GM21737 (cell line): ENCODE measurements at regions not wholly inside any gene's neighbourhood (a gene's known extent, or its start where the extent isn't known, plus 50 kb on each side); places are given as distances from the start of the nearest gene placed in this dataset.
"Not testable (repeated sequence)": the region's sequence is repeated elsewhere in the genome, so short reads cannot be mapped to it uniquely, and the experiment has no call there.

Source experiments
- ATAC-seq: cut with Tn5 transposase; IDR thresholded peaks from one replicate; pipeline ENCODE4 v1.9.1; 2021; ENCODE audit warnings: mild to moderate bottlenecking, moderate library complexity; ENCODE audit not compliant: unreplicated experiment

- ATAC-seq = no peak
These were observed 819.6 kb downstream of the RNF144A start for GRCh38 chr2:7736646-7737305.

- no peak for ATAC-seq
These were observed 821.4 kb downstream of the RNF144A start for GRCh38 chr2:7738596-7738995.

- ATAC-seq = no peak
These were observed 822.9 kb downstream of the RNF144A start for GRCh38 chr2:7740114-7740513.

- no peak for ATAC-seq
These were observed 825.1 kb downstream of the RNF144A start for GRCh38 chr2:7742301-7742700.

- ATAC-seq = no peak
These were observed 827.6 kb downstream of the RNF144A start for GRCh38 chr2:7744827-7745226.

GRCh38 chr2:7745369-7745768 is 828.2 kb downstream of the RNF144A start:
- no peak for ATAC-seq

GRCh38 chr2:7748717-7749415 is 831.7 kb downstream of the RNF144A start:
- ATAC-seq = no peak

- ATAC-seq = no peak
These were observed 832.8 kb downstream of the RNF144A start for GRCh38 chr2:7749895-7750559.

GRCh38 chr2:7752291-7752690 is 835.1 kb downstream of the RNF144A start:
- ATAC-seq = no peak

GRCh38 chr2:7753777-7754176 is 836.6 kb downstream of the RNF144A start:
- ATAC-seq = no peak

GRCh38 chr2:7755879-7756278 is 838.7 kb downstream of the RNF144A start:
- no peak for ATAC-seq

- ATAC-seq = no peak
These were observed 841.0 kb downstream of the RNF144A start for GRCh38 chr2:7758073-7758759.

- no peak for ATAC-seq
These were observed 842.7 kb downstream of the RNF144A start for GRCh38 chr2:7759898-7760297.

- not testable (repeated sequence) for ATAC-seq
These were observed 846.2 kb downstream of the RNF144A start for GRCh38 chr2:7763418-7763817.

- no peak for ATAC-seq
These were observed 848.0 kb downstream of the RNF144A start for GRCh38 chr2:7765236-7765635.

- ATAC-seq = no peak
These were observed 849.0 kb downstream of the RNF144A start for GRCh38 chr2:7766088-7766722.

GRCh38 chr2:7766978-7767565 is 849.9 kb downstream of the RNF144A start:
- ATAC-seq = no peak

GRCh38 chr2:7767902-7768301 is 850.7 kb downstream of the RNF144A start:
- no peak for ATAC-seq

GRCh38 chr2:7771781-7772180 is 854.6 kb downstream of the RNF144A start:
- ATAC-seq = no peak
